ENCODE measurements at regions not wholly inside any gene's neighbourhood (a gene's known extent, or its start where the extent isn't known, plus 50 kb on each side); places are given as distances from the start of the nearest gene placed in this dataset.

GRCh38 chr5:29037716-29038115 is 1999.3 kb upstream of the CDH9 start:
- no peak overlapping the region for H3K4me3 ChIP-seq (ENCODE audit: low read length)
- TF ChIP-seq ZNF274 (IDR thresholded peaks at IDR 0.05; ENCODE audit: low read depth, low read length), result no peak

- no peak overlapping the region for H3K4me3 ChIP-seq (ENCODE audit: low read length)
- no peak for TF ChIP-seq ZNF274 (IDR thresholded peaks at IDR 0.05; ENCODE audit: low read depth, low read length)
Observed at GRCh38 chr5:29024052-29024451, 1985.7 kb upstream of the CDH9 start.

GRCh38 chr5:29023541-29023940 is 1985.2 kb upstream of the CDH9 start:
- no peak overlapping the region for H3K4me3 ChIP-seq (ENCODE audit: low read length)
- no peak for TF ChIP-seq ZNF274 (IDR thresholded peaks at IDR 0.05; ENCODE audit: low read depth, low read length)

GRCh38 chr5:29017501-29017900 is 1979.1 kb upstream of the CDH9 start:
- TF ChIP-seq ZNF274 (IDR thresholded peaks at IDR 0.05; ENCODE audit: low read depth, low read length), result no peak
- no peak overlapping the region for H3K4me3 ChIP-seq (ENCODE audit: low read length)

GRCh38 chr5:29016067-29016466 is 1977.7 kb upstream of the CDH9 start:
- H3K4me3 ChIP-seq (ENCODE audit: low read length), result no peak overlapping the region
- TF ChIP-seq ZNF274 (IDR thresholded peaks at IDR 0.05; ENCODE audit: low read depth, low read length), result no peak

GRCh38 chr5:29015523-29015922 is 1977.1 kb upstream of the CDH9 start:
- no peak overlapping the region for H3K4me3 ChIP-seq (ENCODE audit: low read length)
- TF ChIP-seq ZNF274 (IDR thresholded peaks at IDR 0.05; ENCODE audit: low read depth, low read length), result no peak

GRCh38 chr5:29005386-29005785 is 1967.0 kb upstream of the CDH9 start:
- no peak for TF ChIP-seq ZNF274 (IDR thresholded peaks at IDR 0.05; ENCODE audit: low read depth, low read length)
- H3K4me3 ChIP-seq (ENCODE audit: low read length), result no peak overlapping the region

GRCh38 chr5:29002481-29002880 is 1964.1 kb upstream of the CDH9 start:
- TF ChIP-seq ZNF274 (IDR thresholded peaks at IDR 0.05; ENCODE audit: low read depth, low read length), result no peak
- no peak overlapping the region for H3K4me3 ChIP-seq (ENCODE audit: low read length)

- TF ChIP-seq ZNF274 (IDR thresholded peaks at IDR 0.05; ENCODE audit: low read depth, low read length), result no peak
- no peak overlapping the region for H3K4me3 ChIP-seq (ENCODE audit: low read length)
Observed at GRCh38 chr5:29001666-29002065, 1963.3 kb upstream of the CDH9 start.

- no peak overlapping the region for H3K4me3 ChIP-seq (ENCODE audit: low read length)
- TF ChIP-seq ZNF274 (IDR thresholded peaks at IDR 0.05; ENCODE audit: low read depth, low read length), result no peak
Observed at GRCh38 chr5:28984639-28985038, 1946.3 kb upstream of the CDH9 start.

GRCh38 chr5:28975508-28975907 is 1937.1 kb upstream of the CDH9 start:
- TF ChIP-seq ZNF274 (IDR thresholded peaks at IDR 0.05; ENCODE audit: low read depth, low read length), result no peak

GRCh38 chr5:28967848-28968247 is 1929.5 kb upstream of the CDH9 start:
- no peak for TF ChIP-seq ZNF274 (IDR thresholded peaks at IDR 0.05; ENCODE audit: low read depth, low read length)
- H3K4me3 ChIP-seq (ENCODE audit: low read length), result no peak overlapping the region

More at GRCh38 chr5:28975508-28975907, 1937.1 kb upstream of the CDH9 start:
- H3K4me3 ChIP-seq (ENCODE audit: low read length), result no peak overlapping the region

- no peak for TF ChIP-seq ZNF274 (IDR thresholded peaks at IDR 0.05; ENCODE audit: low read depth, low read length)
- H3K4me3 ChIP-seq (ENCODE audit: low read length), result no peak overlapping the region
Observed at GRCh38 chr5:28961816-28962215, 1923.4 kb upstream of the CDH9 start.

GRCh38 chr5:28958581-28958980 is 1920.2 kb upstream of the CDH9 start:
- no peak for TF ChIP-seq ZNF274 (IDR thresholded peaks at IDR 0.05; ENCODE audit: low read depth, low read length)
- H3K4me3 ChIP-seq (ENCODE audit: low read length), result no peak overlapping the region

- H3K4me3 ChIP-seq (ENCODE audit: low read length), result no peak overlapping the region
- TF ChIP-seq ZNF274 (IDR thresholded peaks at IDR 0.05; ENCODE audit: low read depth, low read length), result no peak
Observed at GRCh38 chr5:28957450-28957849, 1919.1 kb upstream of the CDH9 start.

- TF ChIP-seq ZNF274 (IDR thresholded peaks at IDR 0.05; ENCODE audit: low read depth, low read length), result no peak
- no peak overlapping the region for H3K4me3 ChIP-seq (ENCODE audit: low read length)
Observed at GRCh38 chr5:28954074-28954473, 1915.7 kb upstream of the CDH9 start.
